ENCODE measurements at regions not wholly inside any gene's neighbourhood (a gene's known extent, or its start where the extent isn't known, plus 50 kb on each side); places are given as distances from the start of the nearest gene placed in this dataset.

DNA sequence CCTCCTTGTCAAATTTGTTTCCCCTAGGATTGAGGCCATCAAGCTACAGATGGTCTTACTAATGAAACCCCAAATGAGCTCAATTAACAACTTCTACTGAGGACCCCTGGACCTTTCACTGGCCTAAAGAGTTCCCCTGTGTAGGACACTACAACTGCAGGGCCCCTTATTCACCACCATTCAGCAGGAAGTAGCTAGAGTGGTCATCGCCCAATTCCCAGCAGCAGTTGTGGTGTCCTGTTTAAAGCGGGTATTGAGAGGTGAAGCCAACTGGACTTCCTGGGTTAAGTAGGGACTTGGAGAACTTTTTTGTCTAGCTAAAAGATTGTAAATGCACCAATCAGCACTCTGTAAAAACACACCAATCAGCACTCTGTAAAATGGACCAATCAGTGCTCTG lies 1466.9 kb downstream of the KCNT2 start:
- Histone ChIP-seq H3K9me3 (ENCODE audit: control insufficient read depth, insufficient read depth, low read length) (peaks cover 10% of the 10 kb centered on the region), H3K4me3 (ENCODE audit: low read length) (no peak overlapping the region), H4K20me1 (ENCODE audit: control insufficient read depth, insufficient read depth, low read depth, low read length) (no peaks in the 10 kb centered on the region), H3K4me1 (ENCODE audit: control insufficient read depth, low read length) (no peaks in the 10 kb centered on the region), H3K27ac (ENCODE audit: low read depth, low read length) (no peak overlapping the region), H3K4me2 (ENCODE audit: low read length) (no peak overlapping the region), H3F3A (ENCODE audit: control insufficient read depth, insufficient read depth) (no peaks in the 10 kb centered on the region), H3K79me2 (ENCODE audit: control insufficient read depth, low read length) (no peaks in the 10 kb centered on the region), H3K9me2 (replicated peaks; ENCODE audit: control insufficient read depth, low read length) (no peaks in the 10 kb centered on the region; the same call in 1 of the 2 replicates), H3K27me3 (ENCODE audit: control insufficient read depth, low read length) (no peaks in the 10 kb centered on the region), H3K36me3 (ENCODE audit: control insufficient read depth, low read length) (no peaks in the 10 kb centered on the region)
- TF ChIP-seq CTCF (IDR thresholded peaks at IDR 0.05; ENCODE audit: low read depth, low read length, poor library complexity, severe bottlenecking), result no peak
- no peak for TF ChIP-seq EZH2phosphoT487 (IDR thresholded peaks at IDR 0.05; ENCODE audit: borderline replicate concordance, low read length)

DNA sequence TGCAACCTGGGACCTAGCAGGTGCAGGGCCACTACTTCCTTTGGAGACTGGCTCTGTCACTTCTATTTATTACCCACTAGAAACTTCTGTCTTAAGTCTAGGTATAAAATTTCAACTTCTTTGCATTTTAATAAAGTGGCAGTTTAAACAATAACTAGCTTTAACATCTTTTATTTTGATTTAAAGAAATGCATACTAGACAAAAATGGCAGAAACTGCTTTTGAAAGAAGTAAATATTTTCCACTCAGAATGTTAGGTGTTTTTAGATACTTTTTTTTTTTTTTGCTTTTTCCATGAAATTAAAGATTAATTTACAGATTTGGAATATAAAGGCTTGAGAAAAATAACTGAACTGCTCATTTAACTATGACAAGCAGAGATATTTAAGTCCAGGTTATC lies 1477.6 kb downstream of the KCNT2 start:
- TF ChIP-seq CTCF (IDR thresholded peaks at IDR 0.05; ENCODE audit: low read depth, low read length, poor library complexity, severe bottlenecking) (no peak), EZH2phosphoT487 (IDR thresholded peaks at IDR 0.05; ENCODE audit: borderline replicate concordance, low read length) (no peak)
- Histone ChIP-seq H3K4me2 (ENCODE audit: low read length) (no peak overlapping the region), H3K9me3 (ENCODE audit: control insufficient read depth, insufficient read depth, low read length) (no peaks in the 10 kb centered on the region; the same call in 1 of the 2 replicates), H3K9me2 (replicated peaks; ENCODE audit: control insufficient read depth, low read length) (no peaks in the 10 kb centered on the region), H4K20me1 (ENCODE audit: control insufficient read depth, insufficient read depth, low read depth, low read length) (no peaks in the 10 kb centered on the region), H3F3A (ENCODE audit: control insufficient read depth, insufficient read depth) (no peaks in the 10 kb centered on the region), H3K36me3 (ENCODE audit: control insufficient read depth, low read length) (no peaks in the 10 kb centered on the region), H3K79me2 (ENCODE audit: control insufficient read depth, low read length) (no peaks in the 10 kb centered on the region), H3K27ac (ENCODE audit: low read depth, low read length) (no peak overlapping the region), H3K4me3 (ENCODE audit: low read length) (no peak overlapping the region), H3K27me3 (ENCODE audit: control insufficient read depth, low read length) (no peaks in the 10 kb centered on the region), H3K4me1 (ENCODE audit: control insufficient read depth, low read length) (no peaks in the 10 kb centered on the region)

- H3K79me2 ChIP-seq (ENCODE audit: control insufficient read depth, low read length), result no peaks in the 10 kb centered on the region
- no peaks in the 10 kb centered on the region for H3K9me3 ChIP-seq (ENCODE audit: control insufficient read depth, insufficient read depth, low read length)
- no peak overlapping the region for H3K4me3 ChIP-seq (ENCODE audit: low read length)
- H4K20me1 ChIP-seq (ENCODE audit: control insufficient read depth, insufficient read depth, low read depth, low read length), result no peaks in the 10 kb centered on the region
- no peaks in the 10 kb centered on the region for H3F3A ChIP-seq (ENCODE audit: control insufficient read depth, insufficient read depth)
- H3K27me3 ChIP-seq (ENCODE audit: control insufficient read depth, low read length), result no peaks in the 10 kb centered on the region
- no peaks in the 10 kb centered on the region for H3K9me2 ChIP-seq (replicated peaks; ENCODE audit: control insufficient read depth, low read length)
- no peaks in the 10 kb centered on the region for H3K4me1 ChIP-seq (ENCODE audit: control insufficient read depth, low read length)
- no peak overlapping the region for H3K4me2 ChIP-seq (ENCODE audit: low read length)
- H3K27ac ChIP-seq (ENCODE audit: low read depth, low read length), result no peak overlapping the region
- no peaks in the 10 kb centered on the region for H3K36me3 ChIP-seq (ENCODE audit: control insufficient read depth, low read length)
- TF ChIP-seq CTCF (IDR thresholded peaks at IDR 0.05; ENCODE audit: low read depth, low read length, poor library complexity, severe bottlenecking) (no peak), EZH2phosphoT487 (IDR thresholded peaks at IDR 0.05; ENCODE audit: borderline replicate concordance, low read length) (no peak)
Measured at GRCh38 chr1:195122497-195122896, 1485.7 kb downstream of the KCNT2 start.

DNA sequence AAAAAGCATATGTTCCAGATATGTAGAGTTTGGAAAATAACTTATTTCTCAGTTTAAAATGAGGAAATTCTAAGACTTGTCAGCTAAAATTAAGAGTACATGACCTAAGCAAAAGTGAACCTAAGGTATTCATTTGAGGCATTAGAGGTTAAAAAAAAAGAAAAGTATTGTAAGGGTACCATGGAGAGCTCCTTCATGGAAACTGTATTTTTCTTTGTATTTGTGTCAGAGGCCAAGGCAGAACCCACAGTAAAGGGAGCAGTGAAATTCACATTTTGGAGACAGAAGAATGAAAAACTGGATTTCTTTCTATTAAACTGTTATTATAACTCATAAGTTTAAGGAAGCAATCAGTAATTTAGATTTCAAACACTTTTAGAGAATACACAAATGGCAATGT lies 1494.8 kb downstream of the KCNT2 start:
- Histone ChIP-seq H3K27me3 (ENCODE audit: control insufficient read depth, low read length) (no peaks in the 10 kb centered on the region), H3K4me2 (ENCODE audit: low read length) (no peak overlapping the region), H3K4me3 (ENCODE audit: low read length) (no peak overlapping the region), H3K36me3 (ENCODE audit: control insufficient read depth, low read length) (no peaks in the 10 kb centered on the region), H3K9me3 (ENCODE audit: control insufficient read depth, insufficient read depth, low read length) (no peaks in the 10 kb centered on the region), H4K20me1 (ENCODE audit: control insufficient read depth, insufficient read depth, low read depth, low read length) (no peaks in the 10 kb centered on the region), H3K27ac (ENCODE audit: low read depth, low read length) (no peak overlapping the region), H3F3A (ENCODE audit: control insufficient read depth, insufficient read depth) (no peaks in the 10 kb centered on the region), H3K4me1 (ENCODE audit: control insufficient read depth, low read length) (no peaks in the 10 kb centered on the region), H3K9me2 (replicated peaks; ENCODE audit: control insufficient read depth, low read length) (no peaks in the 10 kb centered on the region), H3K79me2 (ENCODE audit: control insufficient read depth, low read length) (no peaks in the 10 kb centered on the region)
- TF ChIP-seq EZH2phosphoT487 (IDR thresholded peaks at IDR 0.05; ENCODE audit: borderline replicate concordance, low read length) (no peak), CTCF (IDR thresholded peaks at IDR 0.05; ENCODE audit: low read depth, low read length, poor library complexity, severe bottlenecking) (no peak)
